Endodermal cell (in vitro differentiated cells): ENCODE measurements at regions not wholly inside any gene's neighbourhood (a gene's known extent, or its start where the extent isn't known, plus 50 kb on each side); places are given as distances from the start of the nearest gene placed in this dataset.

ENCODE experiments used
- DNase-seq: peaks from one replicate; pipeline ENCODE4 v3.0.0-alpha.2; 2017
- H3K27ac ChIP-seq: 2 replicates; pipeline ENCODE4 v1.5.1; 2013; ENCODE audit warnings: mild to moderate bottlenecking, low read depth, low read length, moderate library complexity
- H3K27me3 ChIP-seq: 2 replicates; pipeline ENCODE4 v1.6.1; 2013; ENCODE audit warnings: mild to moderate bottlenecking, low read length, moderate library complexity; ENCODE audit not compliant: insufficient read depth, control insufficient read depth, poor library complexity, severe bottlenecking
- H3K36me3 ChIP-seq: 2 replicates; pipeline ENCODE4 v1.7.0; 2013; ENCODE audit warnings: mild to moderate bottlenecking, low read length, moderate library complexity; ENCODE audit not compliant: control insufficient read depth, insufficient read depth
- H3K4me1 ChIP-seq: one replicate; pipeline ENCODE4 v1.7.0; 2013; ENCODE audit warnings: low read length; ENCODE audit not compliant: control insufficient read depth, insufficient read depth
- H3K4me3 ChIP-seq: 2 replicates; pipeline ENCODE4 v1.5.1; 2013; ENCODE audit warnings: mild to moderate bottlenecking, low read length, moderate library complexity
- H3K9ac ChIP-seq: 2 replicates; pipeline ENCODE4 v1.6.1; 2013; ENCODE audit warnings: mild to moderate bottlenecking, low read length, moderate library complexity; ENCODE audit not compliant: poor library complexity, severe bottlenecking; ENCODE audit errors: extremely low read depth
- H3K9me3 ChIP-seq: 2 replicates; pipeline ENCODE4 v1.6.1; 2013; ENCODE audit warnings: mild to moderate bottlenecking, low read length, moderate library complexity; ENCODE audit not compliant: control insufficient read depth
- H3K27ac Mint-ChIP-seq: 2 replicates; pipeline ENCODE4 v1.8.0; 2020; ENCODE audit warnings: mixed read lengths
- H3K27me3 Mint-ChIP-seq: 2 replicates; pipeline ENCODE4 v1.8.0; 2021; ENCODE audit warnings: mild to moderate bottlenecking, mixed read lengths; ENCODE audit not compliant: insufficient read depth
- H3K36me3 Mint-ChIP-seq: 2 replicates; pipeline ENCODE4 v1.8.0; 2020; ENCODE audit warnings: low read depth, mixed read lengths
- H3K4me1 Mint-ChIP-seq: 2 replicates; pipeline ENCODE4 v1.8.0; 2020; ENCODE audit warnings: mixed read lengths
- H3K4me3 Mint-ChIP-seq: 2 replicates; pipeline ENCODE4 v1.8.0; 2020; ENCODE audit warnings: mild to moderate bottlenecking, moderate library complexity, mixed read lengths
- H3K9me3 Mint-ChIP-seq: 2 replicates; pipeline ENCODE4 v1.8.0; 2020; ENCODE audit warnings: mild to moderate bottlenecking, mixed read lengths
- CTCF ChIP-seq: fragments of 200-600 bp; sonication (generic); conservative IDR thresholded peaks from 2 replicates; pipeline ENCODE4 v1.5.0; 2021; ENCODE audit warnings: antibody characterized with exemption, mild to moderate bottlenecking
- WGBS, 2 experiments: methylation state at CpG; one replicate each; pipeline versions ENCODE4 v1.1.5 to v1.1.7; 2013; ENCODE audit warnings: missing lambda C conversion rate in 2 of 2, mixed read lengths in 1 of 2; ENCODE audit not compliant: insufficient coverage in 1 of 2, insufficient read length in 1 of 2; 5-methylcytosine and 5-hydroxymethylcytosine counted together

GRCh38 chr17:77872199-77872598 is 86.3 kb upstream of the TNRC6C start:
- no peaks in the 10 kb centered on the region for H3K27me3 ChIP-seq
- H3K36me3 ChIP-seq: no peaks in the 10 kb centered on the region
- Mint-ChIP-seq H3K36me3 (no peaks in the 10 kb centered on the region), H3K4me3 (no peak overlapping the region), H3K27ac (no peak overlapping the region), H3K4me1 (no peaks in the 10 kb centered on the region), H3K9me3 (peaks cover 11% of the 10 kb centered on the region), H3K27me3 (peaks cover 11% of the 10 kb centered on the region)
- no peak for TF ChIP-seq CTCF
- H3K4me1 ChIP-seq: no peaks in the 10 kb centered on the region
- H3K27ac ChIP-seq: no peak overlapping the region
- no peak for DNase-seq
- peaks cover 7% of the 10 kb centered on the region for H3K9me3 ChIP-seq
- H3K4me3 ChIP-seq: no peak overlapping the region
- no peak overlapping the region for H3K9ac ChIP-seq
- 89 to 94% methylated on average over 11 of the region's 11 CpGs for WGBS, 2 experiments

GRCh38 chr17:77872714-77873499 is 85.6 kb upstream of the TNRC6C start:
- no peaks in the 10 kb centered on the region for H3K36me3 Mint-ChIP-seq
- no peak for TF ChIP-seq CTCF
- H3K27me3 ChIP-seq: no peaks in the 10 kb centered on the region
- H3K9me3 Mint-ChIP-seq: peaks cover 11% of the 10 kb centered on the region
- H3K4me3 Mint-ChIP-seq: no peak overlapping the region
- no peaks in the 10 kb centered on the region for H3K4me1 ChIP-seq
- 91 to 92% methylated on average over 15 to 28 of the region's 28 CpGs for WGBS, 2 experiments
- peaks cover 11% of the 10 kb centered on the region for H3K27me3 Mint-ChIP-seq
- no peak overlapping the region for H3K27ac ChIP-seq
- no peaks in the 10 kb centered on the region for H3K4me1 Mint-ChIP-seq
- no peak overlapping the region for H3K9ac ChIP-seq
- H3K4me3 ChIP-seq: no peak overlapping the region
- no peaks in the 10 kb centered on the region for H3K36me3 ChIP-seq
- H3K9me3 ChIP-seq: peaks cover 7% of the 10 kb centered on the region
- H3K27ac Mint-ChIP-seq: no peak overlapping the region
- DNase-seq: no peak

- H3K27ac ChIP-seq: no peak overlapping the region
- H3K36me3 Mint-ChIP-seq: no peaks in the 10 kb centered on the region
- no peak overlapping the region for H3K4me3 Mint-ChIP-seq
- WGBS, 2 experiments: 86 to 91% methylated on average over 11 to 14 of the region's 14 CpGs
- no peak overlapping the region for H3K27ac Mint-ChIP-seq
- H3K27me3 ChIP-seq: no peaks in the 10 kb centered on the region
- H3K9ac ChIP-seq: no peak overlapping the region
- peaks cover 7% of the 10 kb centered on the region for H3K9me3 ChIP-seq
- H3K36me3 ChIP-seq: no peaks in the 10 kb centered on the region
- no peak for DNase-seq
- no peaks in the 10 kb centered on the region for H3K4me1 ChIP-seq
- H3K27me3 Mint-ChIP-seq: peaks cover 11% of the 10 kb centered on the region
- no peaks in the 10 kb centered on the region for H3K4me1 Mint-ChIP-seq
- TF ChIP-seq CTCF: no peak
- H3K9me3 Mint-ChIP-seq: peaks cover 11% of the 10 kb centered on the region
- no peak overlapping the region for H3K4me3 ChIP-seq
These were observed 84.8 kb upstream of the TNRC6C start for GRCh38 chr17:77873500-77874302.
